Erythroblast (primary cell): ENCODE measurements at regions not wholly inside any gene's neighbourhood (a gene's known extent, or its start where the extent isn't known, plus 50 kb on each side); places are given as distances from the start of the nearest gene placed in this dataset.

Source experiments
- GATA1 ChIP-seq: IDR thresholded peaks from 2 replicates; pipeline ENCODE4 v1.6.1; 2011; ENCODE audit warnings: low read depth, mild to moderate bottlenecking, control low read depth, low read length, moderate library complexity
- POLR2A ChIP-seq: IDR thresholded peaks from 2 replicates; pipeline ENCODE4 v1.6.1; 2011; ENCODE audit warnings: mild to moderate bottlenecking, low read length

- no peak for TF ChIP-seq POLR2A
- no peak for TF ChIP-seq GATA1
These were observed 2019.5 kb upstream of the NUDT12 start for GRCh38 chr5:105581988-105582690.
